ENCODE measurements at regions not wholly inside any gene's neighbourhood (a gene's known extent, or its start where the extent isn't known, plus 50 kb on each side); places are given as distances from the start of the nearest gene placed in this dataset.

- TF ChIP-seq CTCF (IDR thresholded peaks at IDR 0.05; ENCODE audit: low read depth, low read length, poor library complexity, severe bottlenecking), result no peak
- TF ChIP-seq EZH2phosphoT487 (IDR thresholded peaks at IDR 0.05; ENCODE audit: borderline replicate concordance, low read length), result no peak
Measured at GRCh38 chr7:131721660-131722059, 165.2 kb upstream of the PODXL start.
